Right lobe of liver (tissue), 6 donors: ENCODE measurements at regions not wholly inside any gene's neighbourhood (a gene's known extent, or its start where the extent isn't known, plus 50 kb on each side); places are given as distances from the start of the nearest gene placed in this dataset.

Experiments used
- ATAC-seq, 4 donors: fragments of 200-7000 bp; cut with Tn5 transposase; one replicate each; pipeline ENCODE4 v1.9.1; 2020; ENCODE audit warnings: mild to moderate bottlenecking in 4 of 4, moderate library complexity in 4 of 4
- DNase-seq, 3 donors: peaks; one replicate each; pipeline ENCODE4 v3.0.0-alpha.2; 2020
- H3K27ac ChIP-seq, 3 donors: fragments of 200-600 bp; one replicate each; pipeline ENCODE4 v1.8.0; 2022
- H3K27me3 ChIP-seq, 2 donors: fragments of 200-600 bp; one replicate each; pipeline ENCODE4 v1.8.0; 2022
- H3K36me3 ChIP-seq, 4 donors: fragments of 200-600 bp; sonication (generic) in 1 of 4; one replicate each; pipeline versions ENCODE4 v1.5.1 to v1.8.0; 2017 to 2022; ENCODE audit warnings: control low read depth in 1 of 4
- H3K4me1 ChIP-seq, 4 donors: fragments of 200-600 bp; sonication (generic) in 1 of 4; one replicate each; pipeline versions ENCODE4 v1.5.1 to v1.8.0; 2017 to 2022; ENCODE audit warnings: control low read depth in 1 of 4
- H3K4me3 ChIP-seq, 3 donors: fragments of 200-600 bp; one replicate each; pipeline ENCODE4 v1.8.0; 2022
- H3K9me3 ChIP-seq, 4 donors: fragments of 200-600 bp; sonication (generic) in 1 of 4; one replicate each; pipeline versions ENCODE4 v1.5.1 to v1.8.0; 2017 to 2022; ENCODE audit warnings: control low read depth in 1 of 4
- POLR2A ChIP-seq: fragments of 450-650 bp; IDR thresholded peaks from one replicate; pipeline ENCODE4 v1.6.1; 2017; ENCODE audit warnings: antibody characterized with exemption, mild to moderate bottlenecking
- WGBS: methylation state at CpG from one replicate; pipeline ENCODE4 v1.1.6; 2018; ENCODE audit warnings: low coverage, low lambda C conversion rate; ENCODE audit not compliant: insufficient coverage; ENCODE audit errors: missing lambda C conversion rate; 5-methylcytosine and 5-hydroxymethylcytosine counted together
- intact Hi-C, 2 donors: fragments of 100-400 bp; cut with DNase I; formaldehyde crosslinking; loops; one replicate each; pipeline versions ENCODE4 v1.11.2 to v1.14.1; 2022
- TF ChIP-seq, protein P1 (sequence below), 4 donors: fragments of 200-600 bp in 3 of 4; fragments of 450-650 bp in 1 of 4; IDR thresholded peaks; one replicate each; pipeline versions ENCODE4 v1.5.1 to v1.8.0; 2016 to 2022; ENCODE audit warnings: antibody characterized with exemption in 4 of 4, mild to moderate bottlenecking in 2 of 4
- donor health status: DM: no; HTN: yes; CAD: no.
- donor health status: DM: no; HTN: no; CAD: no.
- donor health status: DM: no; HTN: no; CAD: no.
- donor health status: DM: no; HTN: yes; CAD: no.
- donor health status: DM: no; HTN: yes; CAD: no.

- H3K4me1 ChIP-seq, result no peaks in the 10 kb centered on the region
- 100% methylated on average over 1 of the region's 2 CpGs for WGBS
- intact Hi-C loops, result no loop called here
- no peaks in the 10 kb centered on the region for H3K36me3 ChIP-seq
- H3K9me3 ChIP-seq, result no peaks in the 10 kb centered on the region
- TF ChIP-seq, protein P1, sequence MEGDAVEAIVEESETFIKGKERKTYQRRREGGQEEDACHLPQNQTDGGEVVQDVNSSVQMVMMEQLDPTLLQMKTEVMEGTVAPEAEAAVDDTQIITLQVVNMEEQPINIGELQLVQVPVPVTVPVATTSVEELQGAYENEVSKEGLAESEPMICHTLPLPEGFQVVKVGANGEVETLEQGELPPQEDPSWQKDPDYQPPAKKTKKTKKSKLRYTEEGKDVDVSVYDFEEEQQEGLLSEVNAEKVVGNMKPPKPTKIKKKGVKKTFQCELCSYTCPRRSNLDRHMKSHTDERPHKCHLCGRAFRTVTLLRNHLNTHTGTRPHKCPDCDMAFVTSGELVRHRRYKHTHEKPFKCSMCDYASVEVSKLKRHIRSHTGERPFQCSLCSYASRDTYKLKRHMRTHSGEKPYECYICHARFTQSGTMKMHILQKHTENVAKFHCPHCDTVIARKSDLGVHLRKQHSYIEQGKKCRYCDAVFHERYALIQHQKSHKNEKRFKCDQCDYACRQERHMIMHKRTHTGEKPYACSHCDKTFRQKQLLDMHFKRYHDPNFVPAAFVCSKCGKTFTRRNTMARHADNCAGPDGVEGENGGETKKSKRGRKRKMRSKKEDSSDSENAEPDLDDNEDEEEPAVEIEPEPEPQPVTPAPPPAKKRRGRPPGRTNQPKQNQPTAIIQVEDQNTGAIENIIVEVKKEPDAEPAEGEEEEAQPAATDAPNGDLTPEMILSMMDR (IDR thresholded peaks at IDR 0.05), result no peak
- TF ChIP-seq POLR2A, result no peak
- no peak overlapping the region for H3K4me3 ChIP-seq
- no peaks in the 10 kb centered on the region for H3K27me3 ChIP-seq
- H3K27ac ChIP-seq, result no peak overlapping the region
- no peak for DNase-seq
- no peak for ATAC-seq
Observed at GRCh38 chr9:86825299-86825698, 122.0 kb downstream of the GAS1 start.

GRCh38 chr9:86822006-86822801 lies 125.1 kb downstream of the GAS1 start:
- 33% methylated on average over 6 of the region's 6 CpGs for WGBS
- intact Hi-C loops, result no loop called here
- Histone ChIP-seq H3K9me3 (no peaks in the 10 kb centered on the region), H3K27ac (no peak overlapping the region), H3K27me3 (no peaks in the 10 kb centered on the region), H3K36me3 (no peaks in the 10 kb centered on the region), H3K4me1 (no peaks in the 10 kb centered on the region), H3K4me3 (no peak overlapping the region)
- DNase-seq (no peak), ATAC-seq (no peak)
- no peak for TF ChIP-seq POLR2A
- TF ChIP-seq, protein P1 (IDR thresholded peaks at IDR 0.05), result no peak

DNA sequence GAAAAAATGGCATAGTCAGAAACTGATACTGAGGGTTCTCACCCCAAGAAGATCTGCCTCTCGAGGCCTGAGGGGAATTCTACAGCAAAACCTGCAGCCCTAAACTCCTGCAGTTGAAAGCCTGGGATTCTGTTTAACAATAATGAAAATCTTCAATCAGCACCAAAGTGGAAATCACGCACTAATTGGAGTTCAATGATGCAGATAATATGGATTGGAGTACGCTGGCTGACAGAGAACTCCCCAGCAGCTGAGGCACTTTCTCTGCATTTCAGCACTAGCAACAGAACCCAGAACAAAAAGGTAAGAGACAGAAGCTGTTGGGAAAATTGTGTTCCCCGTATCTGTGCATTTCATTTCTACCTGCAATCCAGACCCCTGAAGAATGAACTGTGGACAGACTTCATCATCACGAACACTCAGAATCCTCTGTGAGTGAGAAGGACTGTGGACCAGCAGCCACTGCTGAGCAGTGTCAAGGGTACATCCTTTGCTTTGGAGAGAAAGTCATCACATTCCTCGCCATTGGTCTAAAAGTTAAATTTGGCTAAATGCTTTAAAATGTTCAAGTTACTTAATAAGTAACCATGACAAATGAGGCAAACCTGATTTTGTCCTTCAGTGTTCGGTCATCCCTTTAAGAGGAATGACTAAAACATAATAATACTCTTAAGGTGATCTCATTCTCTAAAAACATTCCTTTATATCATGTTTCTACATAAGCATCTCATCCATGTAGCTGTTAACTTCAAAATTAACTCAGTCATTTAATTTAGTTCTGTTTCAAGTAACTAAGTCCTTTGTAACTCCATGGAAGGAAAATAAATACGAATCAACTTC lies 126.1 kb downstream of the GAS1 start:
- Histone ChIP-seq H3K27me3 (no peaks in the 10 kb centered on the region), H3K4me3 (no peak overlapping the region), H3K36me3 (no peaks in the 10 kb centered on the region), H3K4me1 (no peaks in the 10 kb centered on the region), H3K9me3 (no peaks in the 10 kb centered on the region), H3K27ac (no peak overlapping the region)
- TF ChIP-seq POLR2A, result no peak
- TF ChIP-seq, protein P1 (IDR thresholded peaks at IDR 0.05), result no peak
- intact Hi-C loops, result no loop called here
- DNase-seq (no peak), ATAC-seq (no peak)
- WGBS, result 70% methylated on average over 8 of the region's 8 CpGs

DNA sequence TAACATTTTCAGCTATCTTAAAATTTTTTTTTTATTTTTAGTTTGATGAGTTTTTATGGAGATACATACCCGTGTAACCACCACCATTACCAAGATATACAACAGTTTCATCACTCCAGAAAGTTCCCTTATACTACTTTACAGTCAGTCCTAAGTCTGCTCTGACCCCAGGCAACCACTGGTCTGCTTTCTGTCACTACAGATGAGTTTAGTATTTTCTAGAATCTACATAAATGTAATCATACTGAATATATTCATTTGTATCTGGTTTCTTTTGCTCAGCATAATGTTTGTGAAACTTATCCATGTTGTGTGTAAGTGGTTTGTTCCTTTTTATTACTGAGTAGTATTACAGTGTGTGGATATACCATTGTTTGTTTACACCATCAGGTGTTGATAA lies 127.8 kb downstream of the GAS1 start:
- TF ChIP-seq POLR2A, result no peak
- TF ChIP-seq, protein P1 (IDR thresholded peaks at IDR 0.05), result no peak
- ATAC-seq (no peak), DNase-seq (no peak)
- H3K4me3 ChIP-seq, result no peak overlapping the region
- no peaks in the 10 kb centered on the region for H3K36me3 ChIP-seq
- H3K9me3 ChIP-seq, result no peaks in the 10 kb centered on the region
- intact Hi-C loops, result no loop called here
- 0% methylated on average over 1 of the region's 1 CpG for WGBS
- no peak overlapping the region for H3K27ac ChIP-seq
- H3K4me1 ChIP-seq, result no peaks in the 10 kb centered on the region
- no peaks in the 10 kb centered on the region for H3K27me3 ChIP-seq
